DND-41 (cell line): ENCODE measurements at regions not wholly inside any gene's neighbourhood (a gene's known extent, or its start where the extent isn't known, plus 50 kb on each side); places are given as distances from the start of the nearest gene placed in this dataset.

Experiments
- ATAC-seq: fragments of 200-7000 bp; cut with Tn5 transposase; 3 replicates; pipeline ENCODE4 v1.9.1; 2021; ENCODE audit warnings: low read depth; ENCODE audit not compliant: insufficient read depth
- DNase-seq: peaks from one replicate; pipeline ENCODE4 v3.0.0-alpha.2; 2020
- H2AFZ ChIP-seq: 2 replicates; pipeline ENCODE4 v1.6.0; 2012; ENCODE audit warnings: low read depth, low read length
- H3K27ac ChIP-seq: 2 replicates; pipeline ENCODE4 v1.5.1; 2012; ENCODE audit warnings: low read length, inconsistent platforms
- H3K27me3 ChIP-seq: fragments of 200-600 bp; sonication (generic); 2 replicates; pipeline ENCODE4 v1.6.0; 2012; ENCODE audit warnings: low read length, mild to moderate bottlenecking, inconsistent platforms; ENCODE audit not compliant: insufficient read depth, poor library complexity
- H3K36me3 ChIP-seq: 2 replicates; pipeline ENCODE4 v1.5.1; 2012; ENCODE audit warnings: low read length, inconsistent platforms; ENCODE audit not compliant: insufficient read depth
- H3K4me1 ChIP-seq: 2 replicates; pipeline ENCODE4 v1.5.1; 2012; ENCODE audit warnings: mild to moderate bottlenecking, low read length; ENCODE audit not compliant: insufficient read depth
- H3K4me2 ChIP-seq: 2 replicates; pipeline ENCODE4 v1.6.0; 2012; ENCODE audit warnings: mild to moderate bottlenecking, moderate library complexity, low read length, inconsistent platforms; ENCODE audit not compliant: insufficient read depth
- H3K4me3 ChIP-seq, 2 experiments: fragments of 200-600 bp in 1 of 2; shearing (Covaris generic) in 1 of 2; 2 replicates each; pipeline ENCODE4 v1.5.1; 2012 to 2016; ENCODE audit warnings: inconsistent platforms in 2 of 2, low read length in 2 of 2, mild to moderate bottlenecking in 2 of 2, low read depth in 1 of 2, moderate library complexity in 1 of 2
- H3K79me2 ChIP-seq: 2 replicates; pipeline ENCODE4 v1.6.0; 2012; ENCODE audit warnings: low read length, inconsistent platforms; ENCODE audit not compliant: insufficient read depth
- H3K9ac ChIP-seq: 2 replicates; pipeline ENCODE4 v1.6.0; 2012; ENCODE audit warnings: low read depth, mild to moderate bottlenecking, inconsistent platforms, low read length, moderate library complexity
- H3K9me3 ChIP-seq: 2 replicates; pipeline ENCODE4 v1.5.1; 2012; ENCODE audit warnings: low read length, moderate library complexity, mild to moderate bottlenecking, inconsistent platforms; ENCODE audit not compliant: insufficient read depth, severe bottlenecking
- H4K20me1 ChIP-seq: 2 replicates; pipeline ENCODE4 v1.6.0; 2012; ENCODE audit warnings: low read length; ENCODE audit not compliant: insufficient read depth
- EZH2 ChIP-seq: IDR thresholded peaks from 3 replicates; pipeline ENCODE4 v1.6.1; 2012; ENCODE audit warnings: borderline replicate concordance, low read depth, mild to moderate bottlenecking, moderate library complexity, low read length, inconsistent platforms; ENCODE audit not compliant: severe bottlenecking
- TF ChIP-seq, protein P1 (sequence below): IDR thresholded peaks from 2 replicates; pipeline ENCODE4 v1.5.1; 2012; ENCODE audit warnings: borderline replicate concordance, low read length, moderate library complexity, mild to moderate bottlenecking; ENCODE audit not compliant: poor library complexity, severe bottlenecking; ENCODE audit errors: extremely low read depth

DNA sequence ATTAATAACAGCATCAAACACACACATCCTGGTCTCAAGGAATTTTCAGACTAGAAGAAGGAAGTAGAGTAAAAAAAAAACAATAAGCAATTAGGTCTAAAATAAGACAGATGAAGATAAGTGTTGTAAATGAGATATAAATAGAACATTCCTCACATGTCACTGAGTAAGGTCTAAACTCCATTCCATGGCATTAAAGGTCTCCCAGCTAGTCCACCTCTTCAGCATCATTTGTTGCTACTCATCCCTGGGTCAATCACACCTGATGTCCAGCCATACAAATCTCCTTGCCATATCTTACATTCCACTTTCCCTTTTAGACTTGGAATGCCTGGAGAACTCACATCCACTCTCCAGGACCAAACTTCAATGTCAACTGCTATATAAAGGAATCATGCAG lies 214.1 kb upstream of the KLF4 start:
- no peak for ATAC-seq
- no peak overlapping the region for H3K4me2 ChIP-seq
- no peak for DNase-seq
- no peak overlapping the region for H3K27ac ChIP-seq
- H3K9me3 ChIP-seq = no peaks in the 10 kb centered on the region
- H3K27me3 ChIP-seq = no peaks in the 10 kb centered on the region
- no peaks in the 10 kb centered on the region for H4K20me1 ChIP-seq
- H3K79me2 ChIP-seq = no peaks in the 10 kb centered on the region
- no peak overlapping the region for H3K4me3 ChIP-seq
- H3K9ac ChIP-seq = no peak overlapping the region
- H3K36me3 ChIP-seq = no peaks in the 10 kb centered on the region
- TF ChIP-seq, protein P1, sequence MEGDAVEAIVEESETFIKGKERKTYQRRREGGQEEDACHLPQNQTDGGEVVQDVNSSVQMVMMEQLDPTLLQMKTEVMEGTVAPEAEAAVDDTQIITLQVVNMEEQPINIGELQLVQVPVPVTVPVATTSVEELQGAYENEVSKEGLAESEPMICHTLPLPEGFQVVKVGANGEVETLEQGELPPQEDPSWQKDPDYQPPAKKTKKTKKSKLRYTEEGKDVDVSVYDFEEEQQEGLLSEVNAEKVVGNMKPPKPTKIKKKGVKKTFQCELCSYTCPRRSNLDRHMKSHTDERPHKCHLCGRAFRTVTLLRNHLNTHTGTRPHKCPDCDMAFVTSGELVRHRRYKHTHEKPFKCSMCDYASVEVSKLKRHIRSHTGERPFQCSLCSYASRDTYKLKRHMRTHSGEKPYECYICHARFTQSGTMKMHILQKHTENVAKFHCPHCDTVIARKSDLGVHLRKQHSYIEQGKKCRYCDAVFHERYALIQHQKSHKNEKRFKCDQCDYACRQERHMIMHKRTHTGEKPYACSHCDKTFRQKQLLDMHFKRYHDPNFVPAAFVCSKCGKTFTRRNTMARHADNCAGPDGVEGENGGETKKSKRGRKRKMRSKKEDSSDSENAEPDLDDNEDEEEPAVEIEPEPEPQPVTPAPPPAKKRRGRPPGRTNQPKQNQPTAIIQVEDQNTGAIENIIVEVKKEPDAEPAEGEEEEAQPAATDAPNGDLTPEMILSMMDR = no peak
- TF ChIP-seq EZH2 = no peak
- H3K4me1 ChIP-seq = no peaks in the 10 kb centered on the region
- H2AFZ ChIP-seq = no peak overlapping the region

- DNase-seq (no peak), ATAC-seq (no peak)
- Histone ChIP-seq H4K20me1 (no peaks in the 10 kb centered on the region), H3K9me3 (no peaks in the 10 kb centered on the region), H3K4me1 (no peaks in the 10 kb centered on the region), H3K4me2 (no peak overlapping the region), H3K36me3 (no peaks in the 10 kb centered on the region), H3K27me3 (no peaks in the 10 kb centered on the region), H3K27ac (no peak overlapping the region), H3K4me3 (no peak overlapping the region), H2AFZ (no peak overlapping the region), H3K79me2 (no peaks in the 10 kb centered on the region), H3K9ac (no peak overlapping the region)
- no peak for TF ChIP-seq EZH2
- TF ChIP-seq, protein P1 = no peak
Measured at GRCh38 chr9:107700847-107701246, 211.3 kb upstream of the KLF4 start.

DNA sequence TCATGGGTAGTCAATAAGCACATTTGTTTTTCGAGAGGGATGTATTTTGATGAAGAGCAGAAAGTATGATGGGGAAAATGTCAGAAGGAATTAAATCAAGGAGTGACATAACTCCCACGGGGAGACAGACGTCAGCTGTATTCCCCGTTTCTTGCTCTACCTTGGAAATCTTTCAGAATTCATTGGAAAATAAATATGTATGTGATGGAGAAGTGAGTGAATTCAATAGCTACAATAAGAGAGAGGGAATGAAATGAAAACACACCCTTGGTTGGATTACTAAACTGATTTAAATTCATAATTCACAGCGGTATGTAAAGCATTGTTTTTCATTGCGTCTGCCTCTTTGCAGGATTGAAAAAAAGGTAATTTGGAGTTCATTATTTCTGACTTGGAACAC lies 209.7 kb upstream of the KLF4 start:
- Histone ChIP-seq H4K20me1 (no peaks in the 10 kb centered on the region), H3K27me3 (no peaks in the 10 kb centered on the region), H3K79me2 (no peaks in the 10 kb centered on the region), H2AFZ (no peak overlapping the region), H3K9me3 (no peaks in the 10 kb centered on the region), H3K4me2 (no peak overlapping the region), H3K36me3 (no peaks in the 10 kb centered on the region), H3K9ac (no peak overlapping the region), H3K27ac (no peak overlapping the region), H3K4me3 (no peak overlapping the region), H3K4me1 (no peaks in the 10 kb centered on the region)
- no peak for TF ChIP-seq EZH2
- TF ChIP-seq, protein P1 = no peak
- no peak for DNase-seq
- ATAC-seq = no peak

GRCh38 chr9:107698779-107699178 lies 209.2 kb upstream of the KLF4 start:
- H2AFZ ChIP-seq = no peak overlapping the region
- H3K4me3 ChIP-seq = no peak overlapping the region
- no peak overlapping the region for H3K9ac ChIP-seq
- no peaks in the 10 kb centered on the region for H3K27me3 ChIP-seq
- H3K36me3 ChIP-seq = no peaks in the 10 kb centered on the region
- DNase-seq (no peak), ATAC-seq (no peak)
- no peaks in the 10 kb centered on the region for H3K9me3 ChIP-seq
- no peak overlapping the region for H3K27ac ChIP-seq
- no peaks in the 10 kb centered on the region for H4K20me1 ChIP-seq
- TF ChIP-seq, protein P1 = no peak
- no peak for TF ChIP-seq EZH2
- H3K79me2 ChIP-seq = no peaks in the 10 kb centered on the region
- no peak overlapping the region for H3K4me2 ChIP-seq
- no peaks in the 10 kb centered on the region for H3K4me1 ChIP-seq
